GM21737 (cell line): ENCODE measurements at regions not wholly inside any gene's neighbourhood (a gene's known extent, or its start where the extent isn't known, plus 50 kb on each side); places are given as distances from the start of the nearest gene placed in this dataset.
"Not testable (repeated sequence)": the region's sequence is repeated elsewhere in the genome, so short reads cannot be mapped to it uniquely, and the experiment has no call there.

Source experiments
- ATAC-seq: cut with Tn5 transposase; IDR thresholded peaks from one replicate; pipeline ENCODE4 v1.9.1; 2021; ENCODE audit warnings: mild to moderate bottlenecking, moderate library complexity; ENCODE audit not compliant: unreplicated experiment

GRCh38 chr5:85375525-85375924, 990.8 kb upstream of the EDIL3 start:
- ATAC-seq: no peak

GRCh38 chr5:85388770-85389169, 1004.1 kb upstream of the EDIL3 start:
- no peak for ATAC-seq

GRCh38 chr5:85392309-85392708, 1007.6 kb upstream of the EDIL3 start:
- ATAC-seq: not testable (repeated sequence)

GRCh38 chr5:85395526-85395925, 1010.8 kb upstream of the EDIL3 start:
- ATAC-seq: no peak

- ATAC-seq: no peak
Measured at GRCh38 chr5:85397451-85397850, 1012.8 kb upstream of the EDIL3 start.

- ATAC-seq: no peak
Measured at GRCh38 chr5:85428426-85428934, 1043.8 kb upstream of the EDIL3 start.

GRCh38 chr5:85431726-85432125, 1047.0 kb upstream of the EDIL3 start:
- ATAC-seq: not testable (repeated sequence)

DNA sequence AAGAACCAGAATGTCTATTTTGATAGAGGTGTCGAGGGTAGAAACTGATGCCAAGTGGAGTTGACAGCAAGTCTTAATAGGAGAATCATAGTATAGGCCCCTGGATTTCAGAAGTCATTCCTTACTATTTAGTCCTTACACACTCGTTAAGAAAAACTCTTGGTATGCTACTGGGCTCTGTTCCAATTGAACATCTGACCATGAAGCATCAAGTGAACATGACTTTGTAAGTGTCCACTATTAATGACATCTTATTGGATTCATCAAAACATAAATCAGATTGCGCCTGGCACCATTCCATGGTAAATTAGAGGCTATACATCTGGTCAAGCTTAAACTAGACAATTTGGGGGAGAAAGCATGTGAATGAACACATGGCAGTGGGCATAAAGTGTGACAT, 1056.5 kb upstream of the EDIL3 start:
- ATAC-seq: no peak

DNA sequence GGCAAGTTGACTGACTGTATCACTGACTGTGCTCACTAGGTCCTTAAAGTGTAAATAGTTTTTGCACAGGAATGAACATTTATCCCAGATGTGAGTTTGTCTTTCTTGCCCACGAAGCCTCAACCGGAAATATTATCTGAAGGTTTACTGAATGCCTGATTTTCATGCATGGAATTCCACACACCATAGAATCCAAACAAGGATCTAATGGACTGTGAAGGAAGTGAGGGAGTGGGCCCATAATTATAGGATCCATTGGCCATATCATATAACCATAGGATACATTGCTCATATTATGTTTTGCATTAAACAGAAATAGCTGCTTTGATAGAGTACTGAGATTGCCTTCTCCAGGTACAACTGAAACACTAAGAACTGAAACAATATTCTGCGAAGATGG, 1057.2 kb upstream of the EDIL3 start:
- no peak for ATAC-seq

- no peak for ATAC-seq
Measured at GRCh38 chr5:85452322-85453025, 1067.8 kb upstream of the EDIL3 start.

DNA sequence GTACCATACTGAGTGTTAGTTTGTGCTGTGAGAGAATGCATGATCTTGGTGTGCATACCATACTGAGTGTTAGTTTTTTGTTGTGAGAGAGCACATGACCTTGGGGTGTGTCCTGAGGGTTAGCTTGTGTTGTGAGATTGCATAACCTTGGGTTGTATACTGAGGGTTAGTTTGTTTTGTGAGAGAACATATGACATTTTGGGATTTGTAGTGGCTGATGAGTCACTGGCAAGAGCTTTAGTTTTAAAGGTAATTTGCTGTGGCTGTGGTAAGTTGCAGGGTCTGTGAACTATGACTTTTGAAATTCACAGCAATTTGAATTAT, 1068.3 kb upstream of the EDIL3 start:
- ATAC-seq: no peak

GRCh38 chr5:85458319-85458718, 1073.6 kb upstream of the EDIL3 start:
- ATAC-seq: no peak

GRCh38 chr5:85462957-85463356, 1078.3 kb upstream of the EDIL3 start:
- no peak for ATAC-seq

- no peak for ATAC-seq
Measured at GRCh38 chr5:85466423-85466822, 1081.7 kb upstream of the EDIL3 start.

DNA sequence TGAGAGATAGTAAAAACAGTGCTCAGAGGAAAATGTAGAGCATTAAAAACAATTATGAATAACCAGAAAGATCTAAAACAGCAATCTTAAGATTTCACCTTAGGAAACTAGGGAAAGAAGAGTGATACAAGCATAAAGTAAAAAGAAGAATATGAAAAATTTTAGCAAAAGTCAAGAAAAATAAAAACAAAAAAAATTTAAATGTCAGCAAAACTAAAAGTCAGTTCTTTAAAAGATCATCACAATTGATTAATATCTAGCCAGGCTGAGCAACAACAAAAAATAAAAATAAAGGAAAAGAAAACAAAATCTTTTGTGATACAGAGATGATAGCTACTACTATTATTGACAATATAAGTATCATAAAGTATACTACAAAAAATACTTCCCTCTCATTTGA, 1088.1 kb upstream of the EDIL3 start:
- no peak for ATAC-seq

DNA sequence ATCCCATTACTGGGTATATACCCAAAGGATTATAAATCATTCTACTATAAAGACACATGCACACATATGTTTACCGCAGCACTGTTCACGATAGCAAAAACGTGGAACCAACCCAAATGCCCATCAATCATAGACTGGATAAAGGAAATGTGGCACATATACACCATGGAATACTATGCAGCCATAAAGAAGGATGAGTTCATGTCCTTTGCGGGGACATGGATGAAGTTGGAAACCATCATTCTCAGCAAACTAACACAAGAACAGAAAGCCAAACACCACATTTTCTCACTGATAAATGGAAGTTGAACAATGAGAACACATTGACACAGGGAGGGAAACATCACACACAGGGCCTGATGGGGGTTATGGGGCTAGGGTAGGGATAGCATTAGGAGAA, 1090.5 kb upstream of the EDIL3 start:
- not testable (repeated sequence) for ATAC-seq

DNA sequence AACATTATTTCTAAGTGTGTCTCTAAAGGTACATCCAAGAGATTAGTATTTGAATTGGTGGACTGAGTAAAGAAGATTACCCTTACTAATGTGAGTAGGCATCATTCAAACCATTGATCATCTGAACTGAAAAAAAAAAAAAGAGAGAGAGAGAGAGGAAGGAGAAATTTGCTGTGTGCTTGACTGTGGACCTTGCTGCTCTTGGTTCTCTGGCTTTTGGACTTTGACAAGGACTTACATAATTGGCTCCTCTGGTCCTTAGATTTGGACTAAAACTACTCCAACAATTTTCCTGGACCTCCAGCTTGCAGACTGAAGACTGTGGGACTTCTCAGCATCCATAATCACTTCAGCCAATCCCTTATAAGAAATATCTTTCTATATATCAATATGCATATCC, 1091.9 kb upstream of the EDIL3 start:
- no peak for ATAC-seq

- no peak for ATAC-seq
Measured at GRCh38 chr5:85479849-85480248, 1095.2 kb upstream of the EDIL3 start.

DNA sequence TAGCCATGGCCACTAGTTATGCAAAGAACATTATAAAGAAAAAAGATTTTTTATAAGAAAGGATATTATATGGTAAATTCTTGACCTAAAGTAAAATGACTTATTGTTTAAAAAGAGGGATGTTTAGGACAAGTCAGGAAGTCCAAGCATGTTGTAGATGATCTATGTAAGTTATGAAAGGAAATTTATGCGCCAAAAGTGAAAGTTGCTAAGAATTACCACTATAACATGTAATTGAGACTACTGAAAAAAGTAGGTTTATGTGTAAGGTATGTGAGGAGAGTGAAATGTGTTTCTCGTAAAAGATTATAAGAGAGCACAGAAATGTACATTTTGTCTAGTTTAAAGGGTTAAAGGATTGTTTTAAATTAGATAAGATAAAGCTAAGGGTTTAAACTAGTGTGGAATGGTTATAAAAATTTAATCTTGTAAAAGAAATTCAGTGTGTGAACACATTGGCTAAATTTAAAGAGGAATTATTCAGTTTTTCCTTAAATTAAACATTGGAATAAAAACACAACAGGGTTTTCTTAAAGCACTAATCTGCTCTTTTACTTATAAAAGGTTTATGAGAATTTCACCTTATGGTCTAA, 1100.4 kb upstream of the EDIL3 start:
- no peak for ATAC-seq

DNA sequence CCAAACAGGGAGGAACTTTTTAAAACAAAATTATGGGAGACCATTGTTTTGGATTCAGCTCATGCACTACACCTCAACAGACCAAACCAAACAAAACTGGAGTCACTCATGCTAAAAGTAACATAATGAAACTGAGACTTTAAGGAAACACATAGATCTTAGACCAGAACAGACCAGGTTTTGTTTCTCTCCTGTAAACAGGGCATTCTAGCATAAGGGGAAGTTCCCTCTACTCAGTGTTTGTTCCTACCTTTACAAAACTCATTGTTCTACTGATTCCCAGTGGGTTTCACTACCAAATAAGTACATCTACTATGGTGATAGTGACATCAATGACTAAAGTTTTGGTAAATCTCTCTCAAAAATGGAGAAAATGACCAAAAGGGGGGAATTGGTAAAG, 1103.6 kb upstream of the EDIL3 start:
- ATAC-seq: no peak

GRCh38 chr5:85500869-85501268, 1116.2 kb upstream of the EDIL3 start:
- no peak for ATAC-seq

GRCh38 chr5:85512896-85513295, 1104.8 kb upstream of the COX7C start:
- no peak for ATAC-seq

DNA sequence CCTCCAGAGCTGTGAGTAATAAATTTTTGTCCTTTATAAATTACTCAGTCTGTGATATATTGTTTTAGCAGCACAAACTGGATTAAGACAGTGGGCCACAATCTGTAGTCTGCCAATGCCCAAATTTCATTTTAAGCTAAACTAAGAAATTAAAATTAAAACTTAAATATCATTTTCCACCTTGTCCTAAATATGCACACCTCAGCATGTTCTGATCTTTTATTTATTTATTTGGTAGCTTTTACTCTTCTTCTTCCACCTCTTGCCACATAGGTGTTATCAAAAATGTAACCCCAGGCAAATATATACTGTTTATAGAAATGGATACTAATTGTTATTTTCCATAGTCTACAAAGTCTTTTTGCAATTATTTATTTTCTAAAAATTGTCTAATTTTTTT, 1102.2 kb upstream of the COX7C start:
- no peak for ATAC-seq
